Liver (tissue), 3 donors: ENCODE measurements at regions not wholly inside any gene's neighbourhood (a gene's known extent, or its start where the extent isn't known, plus 50 kb on each side); places are given as distances from the start of the nearest gene placed in this dataset.

Experiments used
- EGR1 ChIP-seq, 2 donors: IDR thresholded peaks; 2 replicates each; pipeline ENCODE4 v1.6.1; 2016 to 2018; ENCODE audit warnings: antibody characterized with exemption in 2 of 2, low read depth in 2 of 2
- FOXA1 ChIP-seq: IDR thresholded peaks from 2 replicates; pipeline ENCODE4 v1.6.1; 2016; ENCODE audit warnings: antibody characterized with exemption
- GABPA ChIP-seq, 2 donors: IDR thresholded peaks in 1 of 2; conservative IDR thresholded peaks in 1 of 2; 2 replicates each; pipeline ENCODE4 v1.6.1; 2016; ENCODE audit warnings: antibody characterized with exemption in 2 of 2, mild to moderate bottlenecking in 1 of 2, moderate library complexity in 1 of 2
- HNF4G ChIP-seq: IDR thresholded peaks from 2 replicates; pipeline ENCODE4 v1.6.1; 2016; ENCODE audit warnings: antibody characterized with exemption
- NR2F2 ChIP-seq: IDR thresholded peaks from 2 replicates; pipeline ENCODE4 v1.6.1; 2016; ENCODE audit warnings: antibody characterized with exemption
- RAD21 ChIP-seq, 2 donors: IDR thresholded peaks; 2 replicates each; pipeline ENCODE4 v1.6.1; 2016; ENCODE audit warnings: antibody characterized with exemption in 2 of 2, mild to moderate bottlenecking in 2 of 2
- RXRA ChIP-seq, 2 donors: IDR thresholded peaks; 2 replicates each; pipeline ENCODE4 v1.6.1; 2017 to 2018; ENCODE audit warnings: antibody characterized with exemption in 2 of 2, mild to moderate bottlenecking in 1 of 2
- SP1 ChIP-seq: IDR thresholded peaks from 2 replicates; pipeline ENCODE4 v1.6.1; 2018; ENCODE audit warnings: antibody characterized with exemption, mild to moderate bottlenecking
- YY1 ChIP-seq: IDR thresholded peaks from 2 replicates; pipeline ENCODE4 v1.6.1; 2016; ENCODE audit warnings: antibody characterized with exemption, mild to moderate bottlenecking
- TF ChIP-seq, protein P1 (sequence below): IDR thresholded peaks from 2 replicates; pipeline ENCODE4 v1.6.1; 2016; ENCODE audit warnings: antibody characterized with exemption
- TF ChIP-seq, protein P2 (sequence below): fragments of 150-350 bp; IDR thresholded peaks from 2 replicates; pipeline ENCODE4 v1.5.1; 2017; ENCODE audit warnings: improper control_type of control experiment, low read depth, low read length; ENCODE audit not compliant: missing input control
- TF ChIP-seq, protein P3 (sequence below): IDR thresholded peaks from 2 replicates; pipeline ENCODE4 v1.6.1; 2016; ENCODE audit warnings: antibody characterized with exemption
- TF ChIP-seq, protein P4 (sequence below): IDR thresholded peaks from 2 replicates; pipeline ENCODE4 v1.6.1; 2016; ENCODE audit warnings: antibody characterized with exemption
- donor health status: healthy.
- donor health status: healthy.

DNA sequence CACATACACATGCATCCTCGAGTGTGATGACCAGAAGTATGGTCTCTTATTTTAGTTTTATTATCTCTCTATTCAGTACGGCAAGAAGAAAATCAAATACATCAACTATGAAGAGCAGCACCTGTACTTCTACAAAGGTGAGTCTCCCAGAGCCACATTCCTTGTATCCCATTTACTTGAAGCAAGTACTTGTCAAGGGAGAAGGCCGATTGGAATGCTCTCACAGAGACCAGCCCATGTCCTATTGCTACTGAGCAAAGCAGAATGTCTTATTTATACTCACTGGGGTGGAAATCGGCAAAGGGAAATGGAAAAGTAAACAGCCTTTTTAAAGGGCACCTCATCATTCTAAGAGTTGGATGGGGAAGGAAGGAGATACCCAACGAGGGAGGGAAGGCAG lies 72.6 kb upstream of the OR5AK2 start:
- TF ChIP-seq, protein P1, sequence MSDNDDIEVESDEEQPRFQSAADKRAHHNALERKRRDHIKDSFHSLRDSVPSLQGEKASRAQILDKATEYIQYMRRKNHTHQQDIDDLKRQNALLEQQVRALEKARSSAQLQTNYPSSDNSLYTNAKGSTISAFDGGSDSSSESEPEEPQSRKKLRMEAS, result no peak
- TF ChIP-seq, protein P2, sequence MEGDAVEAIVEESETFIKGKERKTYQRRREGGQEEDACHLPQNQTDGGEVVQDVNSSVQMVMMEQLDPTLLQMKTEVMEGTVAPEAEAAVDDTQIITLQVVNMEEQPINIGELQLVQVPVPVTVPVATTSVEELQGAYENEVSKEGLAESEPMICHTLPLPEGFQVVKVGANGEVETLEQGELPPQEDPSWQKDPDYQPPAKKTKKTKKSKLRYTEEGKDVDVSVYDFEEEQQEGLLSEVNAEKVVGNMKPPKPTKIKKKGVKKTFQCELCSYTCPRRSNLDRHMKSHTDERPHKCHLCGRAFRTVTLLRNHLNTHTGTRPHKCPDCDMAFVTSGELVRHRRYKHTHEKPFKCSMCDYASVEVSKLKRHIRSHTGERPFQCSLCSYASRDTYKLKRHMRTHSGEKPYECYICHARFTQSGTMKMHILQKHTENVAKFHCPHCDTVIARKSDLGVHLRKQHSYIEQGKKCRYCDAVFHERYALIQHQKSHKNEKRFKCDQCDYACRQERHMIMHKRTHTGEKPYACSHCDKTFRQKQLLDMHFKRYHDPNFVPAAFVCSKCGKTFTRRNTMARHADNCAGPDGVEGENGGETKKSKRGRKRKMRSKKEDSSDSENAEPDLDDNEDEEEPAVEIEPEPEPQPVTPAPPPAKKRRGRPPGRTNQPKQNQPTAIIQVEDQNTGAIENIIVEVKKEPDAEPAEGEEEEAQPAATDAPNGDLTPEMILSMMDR, result no peak
- TF ChIP-seq RXRA (IDR thresholded peaks at IDR 0.05) (no peak), SP1 (no peak), NR2F2 (no peak), FOXA1 (no peak), YY1 (no peak), RAD21 (IDR thresholded peaks at IDR 0.05) (no peak), HNF4G (no peak), EGR1 (IDR thresholded peaks at IDR 0.05; ENCODE audit: low read depth in 2 of 2) (no peak), GABPA (IDR thresholded peaks at IDR 0.05 in 1 of 2, conservative IDR thresholded peaks at IDR 0.05 in 1 of 2) (no peak)
- TF ChIP-seq, protein P3, sequence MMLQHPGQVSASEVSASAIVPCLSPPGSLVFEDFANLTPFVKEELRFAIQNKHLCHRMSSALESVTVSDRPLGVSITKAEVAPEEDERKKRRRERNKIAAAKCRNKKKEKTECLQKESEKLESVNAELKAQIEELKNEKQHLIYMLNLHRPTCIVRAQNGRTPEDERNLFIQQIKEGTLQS, result no peak
- TF ChIP-seq, protein P4, sequence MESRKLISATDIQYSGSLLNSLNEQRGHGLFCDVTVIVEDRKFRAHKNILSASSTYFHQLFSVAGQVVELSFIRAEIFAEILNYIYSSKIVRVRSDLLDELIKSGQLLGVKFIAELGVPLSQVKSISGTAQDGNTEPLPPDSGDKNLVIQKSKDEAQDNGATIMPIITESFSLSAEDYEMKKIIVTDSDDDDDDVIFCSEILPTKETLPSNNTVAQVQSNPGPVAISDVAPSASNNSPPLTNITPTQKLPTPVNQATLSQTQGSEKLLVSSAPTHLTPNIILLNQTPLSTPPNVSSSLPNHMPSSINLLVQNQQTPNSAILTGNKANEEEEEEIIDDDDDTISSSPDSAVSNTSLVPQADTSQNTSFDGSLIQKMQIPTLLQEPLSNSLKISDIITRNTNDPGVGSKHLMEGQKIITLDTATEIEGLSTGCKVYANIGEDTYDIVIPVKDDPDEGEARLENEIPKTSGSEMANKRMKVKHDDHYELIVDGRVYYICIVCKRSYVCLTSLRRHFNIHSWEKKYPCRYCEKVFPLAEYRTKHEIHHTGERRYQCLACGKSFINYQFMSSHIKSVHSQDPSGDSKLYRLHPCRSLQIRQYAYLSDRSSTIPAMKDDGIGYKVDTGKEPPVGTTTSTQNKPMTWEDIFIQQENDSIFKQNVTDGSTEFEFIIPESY, result no peak
